ENCODE measurements at regions not wholly inside any gene's neighbourhood (a gene's known extent, or its start where the extent isn't known, plus 50 kb on each side); places are given as distances from the start of the nearest gene placed in this dataset.

DNA sequence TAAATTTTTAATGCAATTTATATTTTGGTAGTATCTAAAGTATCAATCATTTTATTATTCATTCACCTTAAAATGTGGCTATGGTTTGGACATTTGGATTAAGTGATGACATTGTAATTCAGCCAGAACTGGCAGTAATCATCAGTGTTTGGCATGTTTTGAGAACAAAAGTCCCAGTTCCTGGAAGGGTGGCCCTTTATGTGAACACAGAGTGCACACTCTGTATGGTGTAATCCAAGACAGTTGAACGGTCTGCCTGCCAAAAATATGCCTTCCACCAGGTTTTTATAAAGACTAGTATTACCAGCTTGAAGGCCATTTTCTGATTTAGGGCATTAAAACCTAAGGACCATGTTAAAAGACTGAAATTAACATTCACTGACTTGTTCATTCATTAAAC lies 448.7 kb downstream of the LTN1 start:
- H3K27ac Mint-ChIP-seq, result no peak overlapping the region
- Histone ChIP-seq H3K4me3 (no peak overlapping the region), H2AFZ (no peak overlapping the region), H3K4me2 (no peak overlapping the region), H3K36me3 (ENCODE audit: insufficient read depth) (no peaks in the 10 kb centered on the region), H3F3A (replicated peaks; ENCODE audit: low read depth) (no peaks in the 10 kb centered on the region), H3K9me2 (ENCODE audit: insufficient read depth) (peaks cover 26% of the 10 kb centered on the region), H3K4me1 (ENCODE audit: insufficient read depth) (peaks cover 7% of the 10 kb centered on the region), H3K27ac (ENCODE audit: low read depth) (no peak overlapping the region), H3K79me2 (replicated peaks; ENCODE audit: insufficient read depth) (no peaks in the 10 kb centered on the region), H4K20me1 (replicated peaks; ENCODE audit: insufficient read depth) (no peaks in the 10 kb centered on the region), H3K27me3 (ENCODE audit: insufficient read depth) (no peaks in the 10 kb centered on the region)
- no peaks in the 10 kb centered on the region for H3K27me3 Mint-ChIP-seq (ENCODE audit: insufficient read depth, low read depth, poor library complexity)
- no peaks in the 10 kb centered on the region for H3K9me3 Mint-ChIP-seq
- H3K36me3 Mint-ChIP-seq (ENCODE audit: low read depth), result no peaks in the 10 kb centered on the region
- no peaks in the 10 kb centered on the region; the same call in 2 of the 3 replicates for H3K4me1 Mint-ChIP-seq
- no peak for ATAC-seq
- DNase-seq (ENCODE audit: low spot score), result no peak
- no peak overlapping the region for H3K4me3 Mint-ChIP-seq
- TF ChIP-seq POLR2AphosphoS5 (IDR thresholded peaks at IDR 0.05; ENCODE audit: low read depth) (no peak), CREB1 (CRISPR knock-in tag; IDR thresholded peaks at IDR 0.05; ENCODE audit: low read depth) (no peak), EZH2phosphoT487 (IDR thresholded peaks at IDR 0.05; ENCODE audit: unreplicated experiment) (no peak), NANOG (IDR thresholded peaks at IDR 0.05; ENCODE audit: borderline replicate concordance) (no peak), JUNB (IDR thresholded peaks at IDR 0.05; ENCODE audit: unreplicated experiment) (no peak)
- TF ChIP-seq, protein P1, sequence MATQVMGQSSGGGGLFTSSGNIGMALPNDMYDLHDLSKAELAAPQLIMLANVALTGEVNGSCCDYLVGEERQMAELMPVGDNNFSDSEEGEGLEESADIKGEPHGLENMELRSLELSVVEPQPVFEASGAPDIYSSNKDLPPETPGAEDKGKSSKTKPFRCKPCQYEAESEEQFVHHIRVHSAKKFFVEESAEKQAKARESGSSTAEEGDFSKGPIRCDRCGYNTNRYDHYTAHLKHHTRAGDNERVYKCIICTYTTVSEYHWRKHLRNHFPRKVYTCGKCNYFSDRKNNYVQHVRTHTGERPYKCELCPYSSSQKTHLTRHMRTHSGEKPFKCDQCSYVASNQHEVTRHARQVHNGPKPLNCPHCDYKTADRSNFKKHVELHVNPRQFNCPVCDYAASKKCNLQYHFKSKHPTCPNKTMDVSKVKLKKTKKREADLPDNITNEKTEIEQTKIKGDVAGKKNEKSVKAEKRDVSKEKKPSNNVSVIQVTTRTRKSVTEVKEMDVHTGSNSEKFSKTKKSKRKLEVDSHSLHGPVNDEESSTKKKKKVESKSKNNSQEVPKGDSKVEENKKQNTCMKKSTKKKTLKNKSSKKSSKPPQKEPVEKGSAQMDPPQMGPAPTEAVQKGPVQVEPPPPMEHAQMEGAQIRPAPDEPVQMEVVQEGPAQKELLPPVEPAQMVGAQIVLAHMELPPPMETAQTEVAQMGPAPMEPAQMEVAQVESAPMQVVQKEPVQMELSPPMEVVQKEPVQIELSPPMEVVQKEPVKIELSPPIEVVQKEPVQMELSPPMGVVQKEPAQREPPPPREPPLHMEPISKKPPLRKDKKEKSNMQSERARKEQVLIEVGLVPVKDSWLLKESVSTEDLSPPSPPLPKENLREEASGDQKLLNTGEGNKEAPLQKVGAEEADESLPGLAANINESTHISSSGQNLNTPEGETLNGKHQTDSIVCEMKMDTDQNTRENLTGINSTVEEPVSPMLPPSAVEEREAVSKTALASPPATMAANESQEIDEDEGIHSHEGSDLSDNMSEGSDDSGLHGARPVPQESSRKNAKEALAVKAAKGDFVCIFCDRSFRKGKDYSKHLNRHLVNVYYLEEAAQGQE (IDR thresholded peaks at IDR 0.05; ENCODE audit: unreplicated experiment), result no peak
- TF ChIP-seq, protein P2, sequence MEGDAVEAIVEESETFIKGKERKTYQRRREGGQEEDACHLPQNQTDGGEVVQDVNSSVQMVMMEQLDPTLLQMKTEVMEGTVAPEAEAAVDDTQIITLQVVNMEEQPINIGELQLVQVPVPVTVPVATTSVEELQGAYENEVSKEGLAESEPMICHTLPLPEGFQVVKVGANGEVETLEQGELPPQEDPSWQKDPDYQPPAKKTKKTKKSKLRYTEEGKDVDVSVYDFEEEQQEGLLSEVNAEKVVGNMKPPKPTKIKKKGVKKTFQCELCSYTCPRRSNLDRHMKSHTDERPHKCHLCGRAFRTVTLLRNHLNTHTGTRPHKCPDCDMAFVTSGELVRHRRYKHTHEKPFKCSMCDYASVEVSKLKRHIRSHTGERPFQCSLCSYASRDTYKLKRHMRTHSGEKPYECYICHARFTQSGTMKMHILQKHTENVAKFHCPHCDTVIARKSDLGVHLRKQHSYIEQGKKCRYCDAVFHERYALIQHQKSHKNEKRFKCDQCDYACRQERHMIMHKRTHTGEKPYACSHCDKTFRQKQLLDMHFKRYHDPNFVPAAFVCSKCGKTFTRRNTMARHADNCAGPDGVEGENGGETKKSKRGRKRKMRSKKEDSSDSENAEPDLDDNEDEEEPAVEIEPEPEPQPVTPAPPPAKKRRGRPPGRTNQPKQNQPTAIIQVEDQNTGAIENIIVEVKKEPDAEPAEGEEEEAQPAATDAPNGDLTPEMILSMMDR (conservative IDR thresholded peaks at IDR 0.05; ENCODE audit: low read depth in 2 of 2), result no peak
- TF ChIP-seq, protein P3, sequence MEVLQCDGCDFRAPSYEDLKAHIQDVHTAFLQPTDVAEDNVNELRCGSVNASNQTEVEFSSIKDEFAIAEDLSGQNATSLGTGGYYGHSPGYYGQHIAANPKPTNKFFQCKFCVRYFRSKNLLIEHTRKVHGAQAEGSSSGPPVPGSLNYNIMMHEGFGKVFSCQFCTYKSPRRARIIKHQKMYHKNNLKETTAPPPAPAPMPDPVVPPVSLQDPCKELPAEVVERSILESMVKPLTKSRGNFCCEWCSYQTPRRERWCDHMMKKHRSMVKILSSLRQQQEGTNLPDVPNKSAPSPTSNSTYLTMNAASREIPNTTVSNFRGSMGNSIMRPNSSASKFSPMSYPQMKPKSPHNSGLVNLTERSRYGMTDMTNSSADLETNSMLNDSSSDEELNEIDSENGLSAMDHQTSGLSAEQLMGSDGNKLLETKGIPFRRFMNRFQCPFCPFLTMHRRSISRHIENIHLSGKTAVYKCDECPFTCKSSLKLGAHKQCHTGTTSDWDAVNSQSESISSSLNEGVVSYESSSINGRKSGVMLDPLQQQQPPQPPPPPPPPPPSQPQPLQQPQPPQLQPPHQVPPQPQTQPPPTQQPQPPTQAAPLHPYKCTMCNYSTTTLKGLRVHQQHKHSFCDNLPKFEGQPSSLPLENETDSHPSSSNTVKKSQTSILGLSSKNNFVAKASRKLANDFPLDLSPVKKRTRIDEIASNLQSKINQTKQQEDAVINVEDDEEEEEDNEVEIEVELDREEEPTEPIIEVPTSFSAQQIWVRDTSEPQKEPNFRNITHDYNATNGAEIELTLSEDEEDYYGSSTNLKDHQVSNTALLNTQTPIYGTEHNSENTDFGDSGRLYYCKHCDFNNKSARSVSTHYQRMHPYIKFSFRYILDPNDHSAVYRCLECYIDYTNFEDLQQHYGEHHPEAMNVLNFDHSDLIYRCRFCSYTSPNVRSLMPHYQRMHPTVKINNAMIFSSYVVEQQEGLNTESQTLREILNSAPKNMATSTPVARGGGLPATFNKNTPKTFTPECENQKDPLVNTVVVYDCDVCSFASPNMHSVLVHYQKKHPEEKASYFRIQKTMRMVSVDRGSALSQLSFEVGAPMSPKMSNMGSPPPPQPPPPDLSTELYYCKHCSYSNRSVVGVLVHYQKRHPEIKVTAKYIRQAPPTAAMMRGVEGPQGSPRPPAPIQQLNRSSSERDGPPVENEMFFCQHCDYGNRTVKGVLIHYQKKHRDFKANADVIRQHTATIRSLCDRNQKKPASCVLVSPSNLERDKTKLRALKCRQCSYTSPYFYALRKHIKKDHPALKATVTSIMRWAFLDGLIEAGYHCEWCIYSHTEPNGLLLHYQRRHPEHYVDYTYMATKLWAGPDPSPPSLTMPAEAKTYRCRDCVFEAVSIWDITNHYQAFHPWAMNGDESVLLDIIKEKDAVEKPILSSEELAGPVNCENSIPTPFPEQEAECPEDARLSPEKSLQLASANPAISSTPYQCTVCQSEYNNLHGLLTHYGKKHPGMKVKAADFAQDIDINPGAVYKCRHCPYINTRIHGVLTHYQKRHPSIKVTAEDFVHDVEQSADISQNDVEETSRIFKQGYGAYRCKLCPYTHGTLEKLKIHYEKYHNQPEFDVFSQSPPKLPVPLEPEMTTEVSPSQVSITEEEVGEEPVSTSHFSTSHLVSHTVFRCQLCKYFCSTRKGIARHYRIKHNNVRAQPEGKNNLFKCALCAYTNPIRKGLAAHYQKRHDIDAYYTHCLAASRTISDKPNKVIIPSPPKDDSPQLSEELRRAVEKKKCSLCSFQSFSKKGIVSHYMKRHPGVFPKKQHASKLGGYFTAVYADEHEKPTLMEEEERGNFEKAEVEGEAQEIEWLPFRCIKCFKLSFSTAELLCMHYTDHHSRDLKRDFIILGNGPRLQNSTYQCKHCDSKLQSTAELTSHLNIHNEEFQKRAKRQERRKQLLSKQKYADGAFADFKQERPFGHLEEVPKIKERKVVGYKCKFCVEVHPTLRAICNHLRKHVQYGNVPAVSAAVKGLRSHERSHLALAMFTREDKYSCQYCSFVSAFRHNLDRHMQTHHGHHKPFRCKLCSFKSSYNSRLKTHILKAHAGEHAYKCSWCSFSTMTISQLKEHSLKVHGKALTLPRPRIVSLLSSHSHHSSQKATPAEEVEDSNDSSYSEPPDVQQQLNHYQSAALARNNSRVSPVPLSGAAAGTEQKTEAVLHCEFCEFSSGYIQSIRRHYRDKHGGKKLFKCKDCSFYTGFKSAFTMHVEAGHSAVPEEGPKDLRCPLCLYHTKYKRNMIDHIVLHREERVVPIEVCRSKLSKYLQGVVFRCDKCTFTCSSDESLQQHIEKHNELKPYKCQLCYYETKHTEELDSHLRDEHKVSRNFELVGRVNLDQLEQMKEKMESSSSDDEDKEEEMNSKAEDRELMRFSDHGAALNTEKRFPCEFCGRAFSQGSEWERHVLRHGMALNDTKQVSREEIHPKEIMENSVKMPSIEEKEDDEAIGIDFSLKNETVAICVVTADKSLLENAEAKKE (CRISPR knock-in tag; IDR thresholded peaks at IDR 0.05), result no peak

Measured in GM23338 (cell line).